ENCODE measurements at regions not wholly inside any gene's neighbourhood (a gene's known extent, or its start where the extent isn't known, plus 50 kb on each side); places are given as distances from the start of the nearest gene placed in this dataset.

DNA sequence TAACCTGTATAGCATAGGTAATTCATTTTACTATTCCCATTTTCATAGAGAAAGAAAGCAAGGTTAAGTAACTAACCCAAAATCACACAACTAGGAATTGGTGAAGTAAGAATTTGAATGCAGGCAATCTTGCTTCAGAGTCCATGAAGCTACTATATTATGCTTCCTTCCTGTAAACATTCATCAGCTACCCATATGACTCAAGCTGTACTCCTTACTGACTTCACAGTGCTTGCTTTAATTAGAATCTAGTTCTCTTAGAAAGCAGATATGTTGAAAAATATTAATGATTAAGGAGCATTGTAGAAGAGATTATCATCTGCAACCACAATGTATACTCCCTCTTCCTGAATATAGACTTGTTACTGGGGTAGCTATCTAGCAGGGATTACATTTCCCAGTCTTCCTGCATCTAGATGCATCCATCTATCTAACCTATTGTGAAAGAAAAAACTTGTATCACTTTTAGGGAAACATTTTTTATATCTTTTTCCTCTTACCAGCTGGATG, 961.6 kb upstream of the CHAC2 start:
- DNase-seq: no peak

DNA sequence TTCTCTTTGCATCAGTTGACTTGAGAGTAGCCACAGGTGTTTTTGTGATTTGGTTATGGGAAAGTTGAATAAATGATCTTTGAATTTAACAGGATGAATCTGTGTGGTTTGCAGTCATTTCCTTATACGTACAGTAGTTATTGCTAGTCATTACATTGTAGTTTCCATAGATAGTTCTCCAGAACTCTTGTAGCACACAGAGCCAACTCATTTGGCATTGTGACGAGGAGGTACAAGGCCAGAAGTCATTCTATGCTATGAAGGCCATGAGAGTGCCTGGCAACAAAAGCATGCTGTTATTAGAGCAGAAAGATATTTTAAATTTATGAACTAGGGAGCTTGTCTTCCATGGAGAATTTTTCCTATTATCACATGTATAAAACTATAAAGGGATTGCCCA, 973.0 kb upstream of the CHAC2 start:
- no peak for DNase-seq

DNA sequence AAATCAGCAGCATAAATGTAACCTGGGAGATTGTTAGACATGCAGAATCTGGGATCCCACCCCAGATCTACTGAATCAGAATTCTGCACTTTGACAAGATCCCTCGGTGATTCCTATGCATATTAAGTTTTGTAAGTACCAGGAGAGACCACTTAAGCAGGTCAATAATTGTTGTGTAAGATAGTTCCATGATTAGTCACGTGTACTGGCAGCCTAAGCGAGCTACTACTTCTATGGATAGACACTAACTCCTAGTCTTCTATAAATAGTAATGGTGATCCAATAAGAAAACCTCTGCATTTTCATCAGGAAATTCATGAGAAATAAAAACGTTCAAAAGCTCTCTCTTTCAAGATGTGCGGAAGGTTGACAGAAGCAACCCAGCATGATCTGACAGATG, 988.2 kb upstream of the CHAC2 start:
- DNase-seq: no peak

DNA sequence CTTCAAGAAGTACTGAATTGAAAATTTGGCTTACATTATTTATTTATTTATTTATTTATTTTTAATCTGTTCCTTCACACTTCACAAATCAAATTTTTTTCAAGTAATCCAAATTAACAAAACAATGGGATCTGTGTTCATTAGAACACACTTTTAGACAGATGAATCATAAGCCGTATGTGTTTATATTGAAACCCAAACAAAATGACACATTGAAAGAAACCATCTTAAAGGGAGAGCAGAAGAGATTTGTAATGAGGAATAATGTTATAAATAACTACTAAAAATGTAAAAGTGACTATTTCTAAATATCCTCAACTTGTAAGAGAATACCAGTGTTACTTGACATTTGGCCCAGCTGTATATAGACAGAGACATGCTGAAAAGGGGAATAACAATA, 991.0 kb upstream of the CHAC2 start:
- no peak for DNase-seq

DNA sequence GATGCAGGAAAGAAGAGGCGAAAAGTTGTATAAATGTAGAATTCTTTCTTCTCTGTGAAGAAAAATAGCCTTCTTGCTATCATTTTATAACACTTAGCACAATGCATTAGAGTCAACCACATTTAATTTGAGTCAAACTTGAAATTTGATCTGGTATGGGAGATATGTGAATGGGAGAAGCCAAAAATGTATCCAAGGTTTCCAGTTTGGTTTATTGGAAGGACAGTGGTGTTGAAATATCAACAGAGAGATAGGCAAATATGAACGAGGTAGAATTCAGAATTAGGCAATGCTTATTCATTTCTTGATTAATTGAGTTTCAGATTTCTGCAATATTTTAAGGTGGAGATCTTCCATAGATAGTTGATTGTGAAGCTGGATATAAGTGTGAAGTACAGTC, 991.9 kb upstream of the CHAC2 start:
- no peak for DNase-seq

DNA sequence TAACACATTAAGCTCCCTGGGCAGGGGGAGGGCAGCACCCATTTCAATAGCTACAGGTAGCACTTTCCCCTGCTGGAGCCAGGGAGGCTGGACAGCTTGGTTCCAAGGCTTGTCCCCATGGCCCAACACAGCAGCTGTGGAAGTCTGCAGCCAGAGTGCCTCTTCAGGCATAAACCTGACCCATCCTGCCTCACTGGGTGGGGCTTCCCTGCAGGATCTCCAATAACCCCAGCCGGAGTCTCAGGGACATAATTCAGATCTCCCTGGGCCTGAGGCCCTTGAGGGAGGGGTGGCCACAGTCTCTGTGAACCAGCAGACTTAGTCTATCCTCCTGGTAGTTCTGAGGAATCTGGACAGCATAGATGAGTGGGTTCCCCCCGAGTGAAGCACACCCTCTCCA, 1001.9 kb upstream of the CHAC2 start:
- no peak for DNase-seq

DNA sequence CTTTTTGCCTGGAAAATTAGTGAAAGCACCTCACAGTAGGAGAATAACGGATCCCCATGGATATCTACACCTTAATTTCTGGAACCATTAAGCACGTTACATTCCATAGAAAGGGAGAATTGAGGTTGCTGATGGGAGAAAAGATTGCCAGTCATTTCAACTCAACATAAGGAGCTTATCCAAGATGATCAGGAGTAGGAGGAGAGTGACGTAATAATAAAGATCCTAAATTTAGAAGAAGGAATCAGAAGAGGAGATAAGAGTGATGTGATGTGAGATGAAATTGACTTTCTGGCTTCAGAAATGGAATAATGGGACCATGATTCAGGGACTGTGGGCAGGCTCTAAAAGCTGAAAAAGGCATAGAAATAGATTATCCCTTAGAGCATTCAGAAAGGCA, 1017.8 kb upstream of the CHAC2 start:
- no peak for DNase-seq

DNA sequence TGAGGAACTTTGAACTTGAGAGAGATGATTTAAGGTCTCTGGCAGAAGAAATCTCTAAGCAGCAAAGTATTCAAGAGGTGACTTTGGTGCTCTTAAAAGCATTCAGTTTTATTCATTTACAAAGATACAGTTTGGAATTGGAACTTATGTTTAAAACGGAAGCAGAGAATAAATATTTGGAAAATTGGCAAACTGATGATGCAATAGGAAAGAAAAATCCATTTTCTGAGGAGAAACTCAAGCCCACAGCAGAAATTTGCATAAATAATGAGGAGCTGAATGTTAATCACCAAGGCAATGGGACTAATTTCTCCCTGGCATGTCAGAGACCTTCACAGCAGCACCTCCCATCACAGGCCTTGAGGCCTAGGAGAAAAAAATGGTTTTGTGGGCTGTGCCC, 1022.5 kb upstream of the CHAC2 start:
- DNase-seq: no peak

DNA sequence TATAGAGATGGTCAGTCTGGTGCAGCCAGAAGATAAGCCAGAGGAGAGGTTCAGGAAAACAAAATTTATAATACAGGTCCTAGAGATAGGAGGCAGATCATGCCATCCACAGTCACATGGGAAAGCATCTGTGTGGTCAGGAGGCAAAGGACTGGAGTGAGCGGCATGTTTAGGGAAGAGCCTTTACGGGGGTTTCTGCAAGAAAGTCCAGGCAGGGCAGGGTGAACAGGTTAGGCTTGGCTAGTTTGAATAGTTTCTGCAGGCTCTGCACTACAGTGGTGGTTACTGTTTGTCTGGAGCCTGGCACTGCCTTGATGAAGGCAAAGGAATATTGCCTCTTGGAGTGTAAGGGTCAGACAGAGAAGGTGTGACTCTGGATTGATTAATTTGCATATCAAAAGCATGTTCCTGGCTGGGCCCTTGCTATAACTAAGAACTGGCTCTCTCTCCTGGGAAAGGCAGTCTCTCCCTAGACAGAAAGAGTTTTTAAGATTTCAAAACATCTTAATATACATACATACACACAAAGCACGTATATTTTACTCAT, 1034.7 kb upstream of the CHAC2 start:
- DNase-seq: no peak

DNA sequence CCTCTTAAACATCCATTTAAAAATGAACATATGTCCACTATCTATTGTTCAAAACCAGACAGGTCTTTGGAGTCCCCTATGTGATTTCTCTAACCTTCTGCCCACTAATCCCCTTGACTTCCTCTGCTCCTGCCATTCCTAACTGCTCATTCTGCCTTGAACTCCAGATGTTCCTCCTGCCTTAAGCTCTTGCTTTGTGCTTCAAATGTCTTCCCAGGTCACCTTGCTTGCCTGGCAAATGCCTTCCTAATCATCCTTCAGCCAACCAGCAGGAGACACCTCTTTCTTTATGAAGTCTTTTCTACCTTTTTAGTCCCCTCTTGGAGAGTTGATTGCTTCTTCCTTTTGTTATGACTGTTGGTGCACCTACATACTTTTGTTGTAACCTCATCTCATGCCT, 1043.0 kb upstream of the CHAC2 start:
- no peak for DNase-seq

DNA sequence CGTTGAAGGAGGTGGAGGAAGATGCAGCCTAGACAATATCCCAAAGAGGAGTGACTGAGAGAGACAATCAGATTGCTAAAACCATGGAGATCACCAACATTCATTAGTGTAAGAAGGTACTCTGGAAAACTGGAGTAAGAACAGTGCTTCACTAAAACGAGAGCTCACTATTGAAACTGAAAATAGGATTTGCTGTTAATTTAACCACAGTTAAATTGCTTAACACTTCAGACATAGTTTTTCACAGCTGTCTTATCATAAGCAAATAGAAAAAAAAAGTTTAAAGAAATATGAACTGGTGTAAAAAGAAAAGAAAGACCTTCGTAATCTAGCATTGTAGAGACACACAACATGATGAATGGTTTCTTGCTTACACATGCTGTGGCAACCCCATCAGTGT, 1049.8 kb upstream of the CHAC2 start:
- DNase-seq: no peak

DNA sequence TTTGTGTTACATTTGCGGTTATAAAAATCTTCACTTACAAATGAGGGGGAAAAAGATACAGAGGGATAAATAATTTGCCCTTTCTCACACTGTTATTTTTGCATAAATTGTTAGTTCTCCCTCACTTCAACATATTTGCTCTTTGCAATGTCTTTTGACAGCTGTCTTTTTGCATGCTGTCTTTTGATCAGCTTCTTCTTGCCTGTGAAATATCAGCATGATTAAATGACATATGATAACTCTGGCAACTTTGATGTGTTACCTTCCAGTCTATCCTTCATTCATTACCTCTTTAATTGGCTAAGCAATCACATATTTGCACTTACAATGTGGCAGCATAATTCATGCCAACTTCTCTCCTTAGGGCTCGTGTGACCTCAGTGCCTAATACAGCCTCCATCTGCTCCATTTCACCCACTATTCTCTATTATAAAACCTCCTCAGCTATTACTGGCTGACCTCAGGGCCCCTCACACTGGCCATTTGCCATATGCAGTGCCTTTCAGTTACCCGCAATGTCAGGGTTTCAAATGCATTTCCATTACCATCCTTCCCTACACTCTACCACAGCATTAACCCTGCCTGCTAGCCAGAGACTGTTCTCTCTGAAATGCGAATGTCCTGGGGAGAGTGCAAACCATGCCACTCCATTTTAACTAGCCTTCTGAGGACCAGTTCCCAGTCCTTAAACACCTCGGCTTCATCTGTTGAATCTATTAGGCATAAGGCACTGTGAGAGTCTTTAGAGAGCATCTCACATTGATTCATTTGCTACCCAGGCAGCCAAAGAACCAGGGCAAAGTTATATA, 1056.6 kb upstream of the CHAC2 start:
- no peak for DNase-seq

DNA sequence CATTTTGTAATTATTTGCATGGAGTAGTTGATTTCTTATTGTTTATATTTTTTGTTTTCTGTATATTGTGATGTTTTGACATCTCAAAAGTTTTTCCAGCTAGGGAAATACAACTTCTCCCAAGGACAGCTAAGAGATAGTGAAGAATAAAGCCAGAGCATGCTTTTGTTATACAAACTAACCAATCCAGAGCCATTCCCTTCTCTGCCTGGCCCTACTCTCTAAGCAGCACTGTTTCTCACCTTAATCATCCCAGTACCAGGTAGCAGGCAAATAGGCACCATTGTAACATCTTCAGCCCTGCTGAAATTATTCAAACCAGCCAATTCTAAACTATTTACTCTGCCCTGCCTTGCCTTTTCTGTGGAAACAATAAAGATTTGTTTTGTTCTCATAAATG, 1063.4 kb upstream of the CHAC2 start:
- no peak for DNase-seq

DNA sequence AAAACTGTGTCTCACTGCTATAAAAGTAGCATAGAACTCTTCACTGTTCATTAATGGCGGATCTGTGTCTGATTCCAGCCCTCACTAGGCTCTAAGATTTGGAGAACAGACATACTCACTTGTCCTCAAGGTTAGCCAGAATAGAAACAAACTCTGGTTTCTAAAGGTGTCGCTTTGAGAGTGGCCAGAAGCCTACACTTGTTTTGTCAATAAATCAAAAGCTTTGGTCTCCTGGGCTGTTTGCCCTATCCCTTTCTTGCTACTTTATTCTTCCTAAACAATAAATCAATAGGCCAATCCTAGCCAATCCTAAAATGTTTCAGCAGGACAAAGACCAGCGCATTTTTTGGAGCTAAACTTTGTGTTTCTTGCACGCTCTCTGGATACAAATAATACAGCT, 1064.6 kb upstream of the CHAC2 start:
- no peak for DNase-seq

DNA sequence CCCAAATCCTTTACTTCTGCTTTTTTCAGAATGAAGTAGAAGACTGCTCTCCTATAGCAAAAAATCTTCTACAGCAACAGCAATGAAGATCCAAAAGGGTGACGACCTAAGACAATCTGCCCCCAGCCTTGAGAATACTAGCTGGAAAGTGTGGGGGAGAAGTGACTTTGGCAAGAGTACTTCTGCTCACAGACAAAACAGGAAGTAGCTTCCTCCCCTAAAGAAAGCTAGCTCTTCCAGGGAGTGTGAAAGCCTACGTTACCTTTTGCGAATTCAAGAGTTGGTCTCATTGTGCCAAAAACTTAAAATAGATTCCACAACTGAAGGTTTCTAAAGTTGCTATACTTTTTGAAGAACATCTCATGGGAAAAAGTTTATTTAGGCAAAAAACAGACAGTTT, 1069.2 kb upstream of the CHAC2 start:
- no peak for DNase-seq

DNA sequence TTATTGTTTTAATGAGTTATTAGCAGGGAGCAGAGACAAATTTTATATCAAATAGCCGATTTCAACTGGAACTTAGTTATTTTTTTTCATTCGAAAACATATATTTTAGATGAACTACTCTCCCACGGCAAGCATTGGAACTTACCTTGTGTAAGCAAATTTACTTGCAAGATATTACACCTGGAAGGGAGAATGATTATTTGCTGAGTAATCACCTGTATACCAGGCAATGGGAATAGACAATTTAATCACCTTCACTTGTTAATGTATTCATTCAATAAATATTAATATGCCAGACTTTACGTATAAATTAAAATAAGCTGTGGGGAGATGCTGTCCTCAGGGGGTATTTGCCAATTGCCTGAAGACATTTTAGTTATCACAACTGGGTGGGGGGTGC, 1069.9 kb upstream of the CHAC2 start:
- no peak for DNase-seq

DNA sequence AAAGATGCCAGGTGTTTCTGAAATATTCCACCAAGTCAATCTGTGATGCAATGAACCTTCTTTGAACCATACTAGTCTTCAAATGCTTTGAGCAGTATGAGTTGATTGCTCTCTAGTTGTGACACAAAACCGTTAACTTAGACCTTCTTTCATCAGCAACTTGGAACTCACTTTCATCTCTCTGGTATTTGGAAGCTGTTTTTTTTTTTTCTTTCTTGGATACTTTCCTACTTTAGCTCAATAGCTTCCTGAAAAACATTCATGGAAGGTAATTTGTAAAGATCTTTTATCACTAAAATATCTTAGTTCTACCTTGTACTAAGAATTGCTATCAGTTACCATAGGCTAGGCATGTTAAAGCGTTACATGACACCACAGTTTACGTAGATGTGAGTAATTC, 1071.9 kb upstream of the CHAC2 start:
- DNase-seq: no peak

DNA sequence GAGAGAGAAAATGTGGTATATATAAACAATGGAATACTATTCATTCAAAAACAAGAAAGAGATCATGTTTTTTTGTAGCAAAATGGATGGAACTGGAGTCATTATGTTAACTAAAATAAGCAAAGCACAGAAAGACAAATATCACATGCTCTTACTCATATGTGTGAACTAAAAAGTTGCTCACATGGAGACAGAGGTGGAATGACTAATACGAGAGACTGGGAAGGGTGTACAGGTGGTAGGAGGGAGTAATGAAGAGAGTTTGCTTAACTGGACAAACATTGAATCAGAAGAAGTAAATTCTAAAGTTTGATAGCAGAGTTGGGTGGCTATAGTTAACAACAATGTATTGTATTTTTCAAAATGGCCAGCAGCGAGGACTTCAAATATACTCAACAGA, 1080.7 kb upstream of the CHAC2 start:
- no peak for DNase-seq

DNA sequence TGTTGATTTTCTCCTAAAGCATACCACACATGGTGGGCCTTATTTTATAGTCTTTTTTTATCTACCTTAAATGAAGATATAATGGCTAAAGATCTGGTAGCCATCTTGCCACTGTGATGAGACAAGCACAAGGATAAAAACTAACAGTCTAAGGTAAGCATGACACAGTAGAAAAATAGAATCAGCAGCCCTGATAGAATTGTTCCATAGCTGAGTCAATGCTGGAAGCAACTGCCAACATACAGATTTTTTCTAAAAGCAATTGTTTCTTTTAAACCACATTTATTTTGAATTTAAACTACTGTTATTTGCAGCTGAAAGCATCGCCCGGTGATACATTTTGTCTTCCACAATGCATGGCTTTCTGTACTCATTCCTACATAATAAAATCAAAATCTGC, 1091.5 kb upstream of the CHAC2 start:
- no peak for DNase-seq

DNA sequence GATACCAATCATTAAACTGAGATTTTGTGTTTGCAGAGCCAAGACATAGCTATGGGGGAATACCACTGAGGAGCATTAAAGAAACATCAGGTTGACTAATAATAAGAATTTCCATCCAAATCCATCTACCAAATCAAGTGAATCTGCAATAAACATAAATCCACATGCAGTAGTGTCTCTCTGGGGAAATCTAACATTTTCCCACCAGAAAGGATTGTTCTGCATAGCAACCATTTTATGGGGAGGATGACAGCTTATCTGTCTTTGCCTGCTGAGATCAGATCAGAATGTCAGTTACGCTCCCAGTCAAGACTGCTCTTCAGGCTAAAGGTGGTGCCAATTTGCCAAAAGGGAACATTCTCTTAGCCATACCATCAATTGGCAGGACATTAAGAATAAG, 1098.9 kb upstream of the CHAC2 start:
- DNase-seq: no peak

DNA sequence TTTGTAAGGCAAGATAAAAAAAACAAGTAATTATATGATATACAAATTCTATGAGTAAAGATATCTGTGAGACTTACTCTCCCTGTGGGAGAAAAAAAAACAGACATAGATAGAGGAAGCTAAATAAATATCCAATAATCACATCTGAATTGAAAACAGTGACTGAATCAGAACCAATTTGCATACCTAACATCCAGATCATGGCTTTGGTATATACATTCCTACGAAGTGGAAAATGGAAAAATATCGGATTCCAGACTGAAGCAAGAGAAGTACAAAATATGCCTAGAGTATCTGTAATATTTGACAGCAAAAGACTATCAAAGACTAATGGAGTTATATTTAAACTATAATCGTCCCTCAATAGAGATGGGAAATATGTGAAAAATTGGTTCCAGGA, 1108.1 kb upstream of the CHAC2 start:
- DNase-seq: no peak

DNA sequence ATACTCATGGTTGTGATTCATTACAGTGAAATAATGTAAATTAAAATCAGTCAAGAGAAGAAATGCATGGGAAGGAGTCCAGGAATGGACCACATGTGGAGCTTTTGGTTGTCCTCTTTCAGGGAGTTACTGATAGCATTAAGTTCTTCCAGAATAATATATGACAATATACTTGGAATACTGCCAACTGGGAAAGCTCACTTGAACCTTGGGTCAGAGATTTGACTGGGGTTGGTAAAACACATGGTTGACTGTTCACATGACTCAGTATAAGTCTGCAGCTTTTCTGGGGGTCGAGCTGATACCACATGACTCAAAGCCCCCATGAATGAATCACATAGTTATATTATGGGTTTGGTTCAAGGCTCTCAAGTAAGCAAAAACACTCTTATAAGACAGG, 1109.0 kb upstream of the CHAC2 start:
- no peak for DNase-seq

DNA sequence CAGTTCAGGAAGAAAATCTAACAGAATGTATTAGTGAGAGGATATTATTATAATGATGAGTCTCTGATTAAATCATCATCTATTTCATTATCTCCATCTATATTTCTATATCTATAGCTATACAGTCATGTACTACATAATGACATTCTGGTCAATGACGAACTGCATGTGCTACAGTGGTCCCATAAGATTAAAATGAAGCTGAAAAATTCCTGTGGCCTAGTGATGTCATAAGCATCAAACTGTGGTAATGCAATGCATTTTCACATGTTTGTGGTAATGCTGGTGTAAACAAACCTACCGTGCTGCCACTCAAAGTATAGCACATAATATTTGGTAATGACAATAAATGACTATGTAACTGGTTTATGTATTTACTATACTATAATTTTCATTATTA, 1127.9 kb upstream of the CHAC2 start:
- no peak for DNase-seq

DNA sequence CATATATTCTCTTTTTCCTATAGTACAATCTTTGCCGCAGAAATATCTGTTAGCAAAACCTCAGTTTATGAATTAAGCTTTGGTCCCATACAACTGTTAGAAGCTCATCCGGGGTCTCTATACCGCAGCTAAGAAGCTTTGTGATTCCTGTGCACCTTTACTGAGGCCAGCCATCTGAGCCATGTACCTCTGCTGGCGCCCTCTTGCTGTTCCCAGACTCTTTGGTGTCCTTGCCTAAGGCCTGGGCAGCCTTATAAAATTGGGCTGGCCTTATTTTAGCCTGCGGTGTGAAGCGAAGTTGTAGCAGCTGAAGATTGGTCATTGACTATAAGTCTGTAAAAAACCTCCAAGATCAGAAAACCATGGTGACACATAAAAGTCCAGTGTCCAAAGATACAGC, 1135.1 kb upstream of the CHAC2 start:
- DNase-seq: no peak

DNA sequence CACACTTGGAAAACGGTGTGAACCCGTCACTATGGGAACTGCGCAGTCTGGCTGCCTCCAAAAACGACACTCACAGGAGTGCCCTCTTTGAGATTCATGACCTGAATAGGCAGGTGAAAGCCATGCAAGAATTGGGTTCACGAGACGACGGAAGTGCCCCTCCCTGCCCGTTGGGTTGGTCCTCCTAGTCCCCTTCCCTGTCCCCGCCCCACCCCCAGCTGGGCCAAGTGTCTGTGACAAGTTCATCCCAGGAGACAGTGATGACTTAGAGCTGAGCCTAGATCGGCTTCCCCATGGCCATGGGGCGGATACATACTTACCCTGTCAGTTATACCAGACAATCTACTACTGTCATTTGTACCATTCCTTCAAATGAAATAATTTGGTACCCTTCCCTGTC, 1137.7 kb upstream of the CHAC2 start:
- no peak for DNase-seq

Measured in bone marrow (tissue), 2 donors.